Left lung (tissue), 4 donors: ENCODE measurements at regions not wholly inside any gene's neighbourhood (a gene's known extent, or its start where the extent isn't known, plus 50 kb on each side); places are given as distances from the start of the nearest gene placed in this dataset.

Source experiments
- ATAC-seq: fragments of 200-7000 bp; cut with Tn5 transposase; one replicate; pipeline ENCODE4 v1.9.1; 2020; ENCODE audit warnings: moderate library complexity
- DNase-seq, 4 donors: peaks; one replicate each; pipeline ENCODE4 v3.0.0-alpha.2; 2013 to 2020
- H3K27ac ChIP-seq, 2 donors: fragments of 200-600 bp; sonication (generic) in 1 of 2; one replicate each; pipeline versions ENCODE4 v1.5.0 to v1.8.0; 2020 to 2021
- H3K27me3 ChIP-seq, 2 donors: fragments of 200-600 bp; sonication (generic) in 1 of 2; one replicate each; pipeline versions ENCODE4 v1.5.0 to v1.8.0; 2020 to 2021
- H3K36me3 ChIP-seq, 2 donors: fragments of 200-600 bp; sonication (generic) in 1 of 2; one replicate each; pipeline versions ENCODE4 v1.5.0 to v1.8.0; 2020 to 2021
- H3K4me1 ChIP-seq, 2 donors: fragments of 200-600 bp; one replicate each; pipeline ENCODE4 v1.8.0; 2021
- H3K4me3 ChIP-seq, 2 donors: fragments of 200-600 bp; sonication (generic) in 1 of 2; one replicate each; pipeline versions ENCODE4 v1.5.0 to v1.8.0; 2020 to 2021; ENCODE audit warnings: mild to moderate bottlenecking in 1 of 2
- H3K9me3 ChIP-seq, 2 donors: fragments of 200-600 bp; sonication (generic) in 1 of 2; one replicate each; pipeline versions ENCODE4 v1.5.0 to v1.8.0; 2020 to 2021
- intact Hi-C, 2 donors: fragments of 100-400 bp; cut with DNase I; formaldehyde crosslinking; loops; one replicate each; pipeline versions ENCODE4 v1.11.2 to v1.14.2; 2022
- TF ChIP-seq, protein P1 (sequence below), 2 donors: fragments of 200-600 bp; sonication (generic) in 1 of 2; IDR thresholded peaks; one replicate each; pipeline versions ENCODE4 v1.5.0 to v1.8.0; 2021; ENCODE audit warnings: antibody characterized with exemption in 2 of 2
- donor health status: DM: no; HTN: yes; CAD: no.
- donor health status: DM: no; HTN: no; CAD: no.

GRCh38 chr9:116051528-116051927 is 102.1 kb upstream of the PAPPA start:
- no peaks in the 10 kb centered on the region for H3K27me3 ChIP-seq
- TF ChIP-seq, protein P1, sequence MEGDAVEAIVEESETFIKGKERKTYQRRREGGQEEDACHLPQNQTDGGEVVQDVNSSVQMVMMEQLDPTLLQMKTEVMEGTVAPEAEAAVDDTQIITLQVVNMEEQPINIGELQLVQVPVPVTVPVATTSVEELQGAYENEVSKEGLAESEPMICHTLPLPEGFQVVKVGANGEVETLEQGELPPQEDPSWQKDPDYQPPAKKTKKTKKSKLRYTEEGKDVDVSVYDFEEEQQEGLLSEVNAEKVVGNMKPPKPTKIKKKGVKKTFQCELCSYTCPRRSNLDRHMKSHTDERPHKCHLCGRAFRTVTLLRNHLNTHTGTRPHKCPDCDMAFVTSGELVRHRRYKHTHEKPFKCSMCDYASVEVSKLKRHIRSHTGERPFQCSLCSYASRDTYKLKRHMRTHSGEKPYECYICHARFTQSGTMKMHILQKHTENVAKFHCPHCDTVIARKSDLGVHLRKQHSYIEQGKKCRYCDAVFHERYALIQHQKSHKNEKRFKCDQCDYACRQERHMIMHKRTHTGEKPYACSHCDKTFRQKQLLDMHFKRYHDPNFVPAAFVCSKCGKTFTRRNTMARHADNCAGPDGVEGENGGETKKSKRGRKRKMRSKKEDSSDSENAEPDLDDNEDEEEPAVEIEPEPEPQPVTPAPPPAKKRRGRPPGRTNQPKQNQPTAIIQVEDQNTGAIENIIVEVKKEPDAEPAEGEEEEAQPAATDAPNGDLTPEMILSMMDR (IDR thresholded peaks at IDR 0.05), result no peak
- H3K9me3 ChIP-seq, result no peaks in the 10 kb centered on the region
- H3K4me1 ChIP-seq, result no peaks in the 10 kb centered on the region
- H3K4me3 ChIP-seq, result no peak overlapping the region
- no peak for ATAC-seq
- no peaks in the 10 kb centered on the region for H3K36me3 ChIP-seq
- H3K27ac ChIP-seq, result no peak overlapping the region
- intact Hi-C loops, result no loop called here
- DNase-seq, result no peak

DNA sequence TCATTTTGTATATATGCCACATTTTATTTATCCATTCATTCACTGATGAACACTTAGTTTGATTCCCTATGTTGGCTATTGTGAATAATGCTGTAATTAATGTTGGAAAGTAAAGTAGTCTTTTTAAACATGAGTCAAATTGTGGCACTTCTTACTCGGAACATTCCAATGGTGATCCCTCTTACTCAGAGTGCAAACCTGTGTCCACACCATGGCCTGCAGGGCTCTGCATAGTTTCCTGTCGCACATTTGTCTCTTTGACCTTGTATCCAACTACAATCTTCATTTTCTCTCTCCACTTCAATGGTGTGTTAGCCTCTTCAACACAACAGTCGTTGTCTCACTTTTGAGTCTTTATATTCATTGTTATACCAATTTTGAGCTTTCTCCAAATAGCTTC is 98.1 kb upstream of the PAPPA start:
- intact Hi-C loops, result no loop called here
- DNase-seq, result no peak
- TF ChIP-seq, protein P1 (IDR thresholded peaks at IDR 0.05), result no peak
- Histone ChIP-seq H3K4me3 (no peak overlapping the region), H3K27ac (no peak overlapping the region), H3K36me3 (no peaks in the 10 kb centered on the region), H3K4me1 (no peaks in the 10 kb centered on the region), H3K27me3 (no peaks in the 10 kb centered on the region), H3K9me3 (no peaks in the 10 kb centered on the region)
- ATAC-seq, result no peak

DNA sequence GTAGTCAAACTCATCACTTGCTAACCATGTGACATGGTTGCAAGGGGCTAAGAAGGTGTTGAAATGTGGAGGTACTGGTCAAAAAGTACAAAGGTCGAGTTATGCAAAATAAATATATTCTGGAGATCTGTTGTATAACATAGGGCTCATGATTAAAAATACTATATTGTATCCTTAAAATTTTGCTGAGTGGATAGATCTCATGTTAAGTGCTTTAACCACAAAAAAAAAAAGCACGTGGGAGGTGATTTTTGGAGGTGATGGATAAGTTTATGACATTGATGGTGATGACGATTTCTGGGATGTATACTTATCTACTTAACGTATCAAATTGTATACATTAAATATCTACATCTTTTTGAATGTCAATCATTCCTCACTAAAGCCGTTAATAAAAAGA is 96.2 kb upstream of the PAPPA start:
- TF ChIP-seq, protein P1 (IDR thresholded peaks at IDR 0.05), result no peak
- H3K36me3 ChIP-seq, result no peaks in the 10 kb centered on the region
- DNase-seq, result no peak
- H3K27me3 ChIP-seq, result no peaks in the 10 kb centered on the region
- no peaks in the 10 kb centered on the region for H3K4me1 ChIP-seq
- intact Hi-C loops, result no loop called here
- no peak overlapping the region for H3K27ac ChIP-seq
- H3K9me3 ChIP-seq, result no peaks in the 10 kb centered on the region
- no peak for ATAC-seq
- no peak overlapping the region for H3K4me3 ChIP-seq

DNA sequence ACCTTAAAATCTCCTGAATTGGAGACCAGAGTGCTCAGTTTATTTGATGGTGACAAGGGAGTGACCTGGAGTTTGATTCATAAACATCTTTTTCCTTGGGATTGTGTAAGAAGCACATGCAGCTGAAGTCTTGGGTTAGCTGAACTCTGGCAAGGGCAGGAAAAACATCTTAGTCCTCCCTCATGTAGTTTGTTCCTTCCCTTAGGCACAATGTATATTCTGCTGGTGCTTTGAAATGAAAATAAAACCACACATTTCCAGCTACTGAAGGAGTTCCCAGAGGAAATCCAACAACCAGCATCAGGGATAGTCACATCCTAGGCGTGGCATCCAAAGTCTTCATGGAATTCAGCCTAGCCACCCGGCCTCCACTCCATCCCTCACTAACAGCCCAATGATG is 95.2 kb upstream of the PAPPA start:
- TF ChIP-seq, protein P1 (IDR thresholded peaks at IDR 0.05), result no peak
- DNase-seq (no peak), ATAC-seq (no peak)
- intact Hi-C loops, result no loop called here
- no peak overlapping the region for H3K4me3 ChIP-seq
- H3K9me3 ChIP-seq, result no peaks in the 10 kb centered on the region
- no peaks in the 10 kb centered on the region for H3K27me3 ChIP-seq
- no peaks in the 10 kb centered on the region for H3K36me3 ChIP-seq
- no peaks in the 10 kb centered on the region for H3K4me1 ChIP-seq
- no peak overlapping the region for H3K27ac ChIP-seq

DNA sequence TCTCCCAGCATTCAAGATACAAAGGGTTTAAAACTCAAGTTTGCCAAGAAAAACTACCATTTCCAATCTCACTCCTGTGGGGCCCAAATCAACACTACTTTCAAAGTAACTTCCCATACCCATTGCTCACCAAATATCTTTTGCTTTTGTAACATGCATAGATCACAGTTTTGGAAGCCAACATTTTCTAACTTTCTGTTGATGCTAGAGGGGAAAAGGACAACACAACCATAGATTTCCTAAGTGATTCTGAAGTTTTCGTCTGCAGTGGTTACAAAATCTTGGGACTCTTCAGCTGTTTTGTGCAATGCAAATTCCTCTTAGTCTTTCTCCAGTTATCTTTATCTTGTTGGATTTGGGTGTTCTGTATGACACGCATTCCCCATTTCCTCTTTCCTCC is 94.1 kb upstream of the PAPPA start:
- ATAC-seq, result no peak
- intact Hi-C loops, result no loop called here
- Histone ChIP-seq H3K4me1 (no peaks in the 10 kb centered on the region), H3K36me3 (no peaks in the 10 kb centered on the region), H3K27me3 (no peaks in the 10 kb centered on the region), H3K4me3 (no peak overlapping the region), H3K9me3 (no peaks in the 10 kb centered on the region), H3K27ac (no peak overlapping the region)
- TF ChIP-seq, protein P1 (IDR thresholded peaks at IDR 0.05), result no peak
- DNase-seq, result no peak
